HepG2 (cell line): ENCODE measurements at regions not wholly inside any gene's neighbourhood (a gene's known extent, or its start where the extent isn't known, plus 50 kb on each side); places are given as distances from the start of the nearest gene placed in this dataset.

ENCODE experiments used
- ATAC-seq: fragments of 200-7000 bp; cut with Tn5 transposase; 3 replicates; pipeline ENCODE4 v1.9.1; 2020; ENCODE audit warnings: mild to moderate bottlenecking, moderate library complexity
- BruUV-seq: library from RNA; stranded (reverse); fragments of 400-500 nt; replicated peaks from 2 replicates; lab custom pipeline; 2021; lab: Mats Ljungman, UMichigan
- CTCF ChIA-PET: fragments of 300-600 bp; formaldehyde crosslinking; extraction: SDS; loops from one replicate; lab custom pipeline; 2021; ENCODE audit warnings: low total read pairs, inconsistent platforms, low intra/inter-chr PET ratio; lab: Yijun Ruan, JAX
- POLR2A ChIA-PET: fragments of 350-600 bp; sonication (Branson Sonifier 250); formaldehyde crosslinking; loops from one replicate; lab custom pipeline; 2020; ENCODE audit warnings: antibody characterized with exemption, inconsistent platforms; lab: Yijun Ruan, JAX
- DNase-seq: peaks from one replicate; pipeline ENCODE4 v3.0.0-alpha.2; 2015; ENCODE audit warnings: low spot score
- FAIRE-seq: peaks from 3 replicates; lab custom pipeline; 2011; peaks lifted over from hg19 to GRCh38; lab: Jason Lieb, UNC
- H2AFZ ChIP-seq: one replicate; pipeline ENCODE4 v1.6.1; 2011; ENCODE audit warnings: low read length, inconsistent platforms
- H3K27ac ChIP-seq: fragments of 300-600 bp; 3 replicates; pipeline ENCODE4 v1.8.0; 2011; ENCODE audit warnings: mixed run types, mild to moderate bottlenecking, mixed read lengths, low read length, inconsistent platforms; ENCODE audit not compliant: insufficient read depth; ENCODE audit errors: extremely low read length
- H3K27me3 ChIP-seq, 2 experiments: fragments of 200-600 bp in 1 of 2; 2 replicates in 1 of 2; 3 replicates in 1 of 2; pipeline versions ENCODE4 v1.6.0 to v1.8.0; 2011; ENCODE audit warnings: low read length in 2 of 2, mild to moderate bottlenecking in 2 of 2, moderate library complexity in 2 of 2, inconsistent platforms in 1 of 2; ENCODE audit not compliant: insufficient read depth in 2 of 2, control insufficient read depth in 1 of 2
- H3K36me3 ChIP-seq, 2 experiments: fragments of 200-600 bp in 1 of 2; replicated peaks in 1 of 2; 2 replicates in 1 of 2; 3 replicates in 1 of 2; pipeline versions ENCODE4 v1.5.1 to v1.8.0; 2011; ENCODE audit warnings: low read length in 2 of 2, inconsistent platforms in 1 of 2; ENCODE audit not compliant: insufficient read depth in 2 of 2, control insufficient read depth in 1 of 2
- H3K4me1 ChIP-seq: 2 replicates; pipeline ENCODE4 v1.5.1; 2012; ENCODE audit warnings: low read length, inconsistent platforms; ENCODE audit not compliant: insufficient read depth
- H3K4me2 ChIP-seq: 2 replicates; pipeline ENCODE4 v1.6.0; 2011; ENCODE audit warnings: low read depth, low read length, inconsistent platforms
- H3K4me3 ChIP-seq, 3 experiments: fragments of 200-600 bp in 1 of 3; sonication (generic), shearing (Covaris generic) in 1 of 3; replicated peaks in 1 of 3; 2 replicates each; pipeline ENCODE4 v1.5.1; 2011 to 2016; ENCODE audit warnings: low read length in 3 of 3, inconsistent platforms in 2 of 3, low read depth in 2 of 3, mild to moderate bottlenecking in 2 of 3, control low read depth in 1 of 3, mixed read lengths in 1 of 3; ENCODE audit not compliant: insufficient read depth in 1 of 3
- H3K79me2 ChIP-seq: one replicate; pipeline ENCODE4 v1.6.1; 2011; ENCODE audit warnings: low read length, inconsistent platforms; ENCODE audit not compliant: insufficient read depth
- H3K9ac ChIP-seq: 2 replicates; pipeline ENCODE4 v1.6.0; 2011; ENCODE audit warnings: mild to moderate bottlenecking, low read depth, low read length, inconsistent platforms; ENCODE audit not compliant: insufficient read depth
- H3K9me3 ChIP-seq: 2 replicates; pipeline ENCODE4 v1.5.1; 2012; ENCODE audit warnings: mild to moderate bottlenecking, low read length
- H4K20me1 ChIP-seq: 2 replicates; pipeline ENCODE4 v1.6.0; 2011; ENCODE audit warnings: inconsistent platforms, mild to moderate bottlenecking, low read length, moderate library complexity; ENCODE audit not compliant: insufficient read depth
- BORCS8-MEF2B ChIP-seq: sonication (generic); formaldehyde crosslinking; IDR thresholded peaks from 2 replicates; pipeline ENCODE4 v1.8.0; 2022; ENCODE audit warnings: mild to moderate bottlenecking, missing genetic modification reagents
- GABPA ChIP-seq, 2 experiments: IDR thresholded peaks; 2 replicates each; pipeline ENCODE4 v1.6.1; 2011 to 2016; ENCODE audit warnings: low read depth in 2 of 2, low read length in 1 of 2, missing biosample characterization in 1 of 2, missing genetic modification characterization in 1 of 2
- NCOA2 ChIP-seq: sonication (generic); formaldehyde crosslinking; IDR thresholded peaks from 2 replicates; pipeline ENCODE4 v1.8.0; 2022; ENCODE audit warnings: inconsistent platforms
- NFE2L1 ChIP-seq: sonication (generic); formaldehyde crosslinking; IDR thresholded peaks from 2 replicates; pipeline ENCODE4 v1.4.0; 2020; ENCODE audit warnings: missing genetic modification reagents, mild to moderate bottlenecking, borderline replicate concordance
- NR0B2 ChIP-seq: sonication (generic); formaldehyde crosslinking; IDR thresholded peaks from 2 replicates; pipeline ENCODE4 v1.4.0; 2020; ENCODE audit warnings: mild to moderate bottlenecking, missing genetic modification reagents
- PRMT3 ChIP-seq: sonication (generic); formaldehyde crosslinking; IDR thresholded peaks from 2 replicates; pipeline ENCODE4 v1.8.1; 2022; ENCODE audit warnings: low read depth, mild to moderate bottlenecking, moderate library complexity, missing genetic modification reagents, borderline replicate concordance
- RARG ChIP-seq: sonication (generic); formaldehyde crosslinking; IDR thresholded peaks from 2 replicates; pipeline ENCODE4 v1.4.0; 2020; ENCODE audit warnings: low read depth, mild to moderate bottlenecking, missing genetic modification reagents
- SALL2 ChIP-seq: sonication (generic); formaldehyde crosslinking; IDR thresholded peaks from 2 replicates; pipeline ENCODE4 v1.8.1; 2023; ENCODE audit warnings: mild to moderate bottlenecking, missing genetic modification reagents, inconsistent platforms
- TBL1XR1 ChIP-seq: fragments of 150-350 bp; IDR thresholded peaks from 2 replicates; pipeline ENCODE4 v1.6.1; 2014; ENCODE audit warnings: borderline replicate concordance, low read length; ENCODE audit not compliant: partially characterized antibody
- THAP8 ChIP-seq: sonication (generic); formaldehyde crosslinking; IDR thresholded peaks from 2 replicates; pipeline ENCODE4 v1.5.1; 2020; ENCODE audit warnings: missing genetic modification reagents, mild to moderate bottlenecking, borderline replicate concordance
- TMF1 ChIP-seq: sonication (generic); formaldehyde crosslinking; IDR thresholded peaks from 2 replicates; pipeline ENCODE4 v1.8.1; 2022; ENCODE audit warnings: low read depth, missing genetic modification reagents
- ZBTB43 ChIP-seq: sonication (generic); formaldehyde crosslinking; conservative IDR thresholded peaks from 2 replicates; pipeline ENCODE4 v1.4.0; 2020; ENCODE audit warnings: missing genetic modification reagents
- ZFP90 ChIP-seq: sonication (generic); formaldehyde crosslinking; IDR thresholded peaks from 2 replicates; pipeline ENCODE4 v1.8.0; 2022; ENCODE audit warnings: missing genetic modification reagents, mild to moderate bottlenecking, inconsistent platforms, borderline replicate concordance
- ZFYVE20 ChIP-seq: sonication (generic); formaldehyde crosslinking; IDR thresholded peaks from 2 replicates; pipeline ENCODE4 v1.8.0; 2023; ENCODE audit warnings: low read depth, mild to moderate bottlenecking, moderate library complexity, missing genetic modification reagents, borderline replicate concordance
- ZNF431 ChIP-seq: sonication (generic); formaldehyde crosslinking; IDR thresholded peaks from 2 replicates; pipeline ENCODE4 v1.9.0; 2022; ENCODE audit warnings: missing genetic modification reagents, low read depth, mild to moderate bottlenecking, borderline replicate concordance
- ZNF775 ChIP-seq: sonication (generic); formaldehyde crosslinking; IDR thresholded peaks from 2 replicates; pipeline ENCODE4 v1.4.0; 2020; ENCODE audit warnings: missing genetic modification reagents, mild to moderate bottlenecking, moderate library complexity, borderline replicate concordance
- WGBS: methylation state at CpG from one replicate; pipeline ENCODE4 v1.1.6; 2017; ENCODE audit warnings: low lambda C conversion rate; 5-methylcytosine and 5-hydroxymethylcytosine counted together
- in situ Hi-C: cut with HindIII; loops from 2 replicates; pipeline ENCODE4 v1.10.0; 2017; ENCODE audit warnings: low pct_unique_long_range_greater_than_20kb; ENCODE audit not compliant: extremely low pct_ligation_motif_present
- intact Hi-C: fragments of 100-400 bp; cut with micrococcal nuclease; formaldehyde crosslinking; loops from one replicate; pipeline ENCODE4 v1.10.0; 2022; ENCODE audit not compliant: unreplicated experiment
- TF ChIP-seq, protein P1 (sequence below): sonication (generic); formaldehyde crosslinking; IDR thresholded peaks from 2 replicates; pipeline ENCODE4 v1.4.0; 2020; ENCODE audit warnings: missing genetic modification reagents

- in situ Hi-C loops (loop anchor here (5.0 to 10.0 kb wide), 3 partner anchors 53 to 295 kb away; no protein-coding TSS in a partner anchor), intact Hi-C loops (no loop called here)
- 6% methylated on average over 9 of the region's 9 CpGs for WGBS
- ChIA-PET POLR2A (no interaction called here), CTCF (interaction anchor here (1.2 to 2.0 kb wide), 3 partner anchors 53 to 296 kb away, joined by 4 to 20 read pairs (median 12); no protein-coding TSS in a partner anchor)
- ATAC-seq (peak; percentile 53; the same call in 2 of the 3 replicates), FAIRE-seq (no peak), DNase-seq (no peak)
- BruUV-seq: no TSS peak
- H4K20me1 ChIP-seq: no peaks in the 10 kb centered on the region
- H3K4me3 ChIP-seq: no peak overlapping the region
- peak overlapping the region; percentile 24; the same call in 1 of the 2 replicates for H3K4me2 ChIP-seq
- no peaks in the 10 kb centered on the region for H3K36me3 ChIP-seq
- no peak overlapping the region for H3K9ac ChIP-seq
- H3K79me2 ChIP-seq: no peaks in the 10 kb centered on the region
- H2AFZ ChIP-seq: no peak overlapping the region
- H3K4me1 ChIP-seq: peaks cover 10% of the 10 kb centered on the region; the same call in 1 of the 2 replicates
- no peaks in the 10 kb centered on the region for H3K9me3 ChIP-seq
- H3K27me3 ChIP-seq: no peaks in the 10 kb centered on the region
- no peak for TF ChIP-seq ZFP90 (CRISPR knock-in tag)
- no peak for TF ChIP-seq RARG
- TF ChIP-seq BORCS8-MEF2B: no peak
- no peak for TF ChIP-seq NR0B2 (CRISPR knock-in tag)
- TF ChIP-seq ZBTB43 (CRISPR knock-in tag): no peak
- TF ChIP-seq ZNF775 (CRISPR knock-in tag): no peak
- TF ChIP-seq NCOA2 (CRISPR knock-in tag): no peak
- TF ChIP-seq, protein P1, sequence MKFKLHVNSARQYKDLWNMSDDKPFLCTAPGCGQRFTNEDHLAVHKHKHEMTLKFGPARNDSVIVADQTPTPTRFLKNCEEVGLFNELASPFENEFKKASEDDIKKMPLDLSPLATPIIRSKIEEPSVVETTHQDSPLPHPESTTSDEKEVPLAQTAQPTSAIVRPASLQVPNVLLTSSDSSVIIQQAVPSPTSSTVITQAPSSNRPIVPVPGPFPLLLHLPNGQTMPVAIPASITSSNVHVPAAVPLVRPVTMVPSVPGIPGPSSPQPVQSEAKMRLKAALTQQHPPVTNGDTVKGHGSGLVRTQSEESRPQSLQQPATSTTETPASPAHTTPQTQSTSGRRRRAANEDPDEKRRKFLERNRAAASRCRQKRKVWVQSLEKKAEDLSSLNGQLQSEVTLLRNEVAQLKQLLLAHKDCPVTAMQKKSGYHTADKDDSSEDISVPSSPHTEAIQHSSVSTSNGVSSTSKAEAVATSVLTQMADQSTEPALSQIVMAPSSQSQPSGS (CRISPR knock-in tag): no peak
- TF ChIP-seq THAP8 (CRISPR knock-in tag): no peak
- no peak for TF ChIP-seq NFE2L1 (CRISPR knock-in tag)
- TF ChIP-seq ZNF431 (CRISPR knock-in tag): no peak
- no peak for TF ChIP-seq TBL1XR1
- TF ChIP-seq PRMT3 (CRISPR knock-in tag): no peak
- TF ChIP-seq TMF1 (CRISPR knock-in tag): no peak
- no peak for TF ChIP-seq GABPA (IDR thresholded peaks at IDR 0.05; ENCODE audit: low read depth, low read length)
- no peak for TF ChIP-seq GABPA (CRISPR knock-in tag; IDR thresholded peaks at IDR 0.05; ENCODE audit: low read depth)
- no peak for TF ChIP-seq SALL2 (CRISPR knock-in tag)
- TF ChIP-seq ZFYVE20 (CRISPR knock-in tag): no peak
- no peak overlapping the region for H3K27ac ChIP-seq
Measured at GRCh38 chr5:112552216-112552615, 133.1 kb upstream of the EPB41L4A start.
